ENCODE measurements at regions not wholly inside any gene's neighbourhood (a gene's known extent, or its start where the extent isn't known, plus 50 kb on each side); places are given as distances from the start of the nearest gene placed in this dataset.

DNA sequence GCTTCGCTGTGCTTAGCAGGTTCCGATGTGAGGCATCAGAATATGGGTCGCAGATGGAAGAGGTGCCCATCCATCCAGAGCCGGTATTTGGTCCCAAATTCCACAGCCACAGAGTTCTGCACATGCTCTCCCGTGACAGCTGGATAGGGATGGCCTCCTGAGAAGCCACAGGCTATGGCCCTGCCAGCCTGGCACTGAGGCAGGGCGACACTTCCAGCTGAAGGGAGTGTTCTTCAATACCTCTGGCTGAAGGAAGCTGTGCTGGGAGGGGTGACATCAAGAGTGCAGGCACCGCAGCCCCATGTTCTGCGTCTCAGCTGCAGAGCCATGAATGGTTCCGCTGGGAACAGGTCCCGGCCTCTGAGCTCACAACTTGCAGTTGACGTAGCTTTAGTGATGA is 83.4 kb upstream of the SIMC1 start:
- H3K4me3 ChIP-seq (ENCODE audit: insufficient read depth, low read depth, low read length): no peak overlapping the region
- H3K79me2 ChIP-seq (ENCODE audit: insufficient read depth, low read length): no peaks in the 10 kb centered on the region
- H3K27ac ChIP-seq (ENCODE audit: low read depth, low read length): no peak overlapping the region
- FAIRE-seq (no peak), DNase-seq (ENCODE audit: low read depth) (no peak)
- no peak overlapping the region for H3K9ac ChIP-seq (ENCODE audit: low read length)
- Mint-ChIP-seq H3K4me1 (ENCODE audit: low read depth, unreplicated experiment) (peaks cover 12% of the 10 kb centered on the region), H3K9me3 (ENCODE audit: unreplicated experiment) (no peaks in the 10 kb centered on the region), H3K27ac (ENCODE audit: unreplicated experiment) (no peak overlapping the region), H3K27me3 (ENCODE audit: low read depth, unreplicated experiment) (peaks cover 4% of the 10 kb centered on the region), H3K36me3 (ENCODE audit: low read depth, unreplicated experiment) (no peaks in the 10 kb centered on the region), H3K4me3 (ENCODE audit: unreplicated experiment) (no peak overlapping the region)
- H4K20me1 ChIP-seq (ENCODE audit: insufficient read depth, low read length): no peaks in the 10 kb centered on the region
- no peaks in the 10 kb centered on the region for H3K9me3 ChIP-seq (ENCODE audit: insufficient read depth, low read depth, low read length)
- H3K4me2 ChIP-seq (ENCODE audit: low read length): no peak overlapping the region
- no peaks in the 10 kb centered on the region for H3K27me3 ChIP-seq (ENCODE audit: insufficient read depth, low read length)
- H3K4me1 ChIP-seq (ENCODE audit: insufficient read depth, low read length): peaks cover 20% of the 10 kb centered on the region
- no peak overlapping the region for H2AFZ ChIP-seq (ENCODE audit: low read depth, low read length)
- TF ChIP-seq, protein P1, sequence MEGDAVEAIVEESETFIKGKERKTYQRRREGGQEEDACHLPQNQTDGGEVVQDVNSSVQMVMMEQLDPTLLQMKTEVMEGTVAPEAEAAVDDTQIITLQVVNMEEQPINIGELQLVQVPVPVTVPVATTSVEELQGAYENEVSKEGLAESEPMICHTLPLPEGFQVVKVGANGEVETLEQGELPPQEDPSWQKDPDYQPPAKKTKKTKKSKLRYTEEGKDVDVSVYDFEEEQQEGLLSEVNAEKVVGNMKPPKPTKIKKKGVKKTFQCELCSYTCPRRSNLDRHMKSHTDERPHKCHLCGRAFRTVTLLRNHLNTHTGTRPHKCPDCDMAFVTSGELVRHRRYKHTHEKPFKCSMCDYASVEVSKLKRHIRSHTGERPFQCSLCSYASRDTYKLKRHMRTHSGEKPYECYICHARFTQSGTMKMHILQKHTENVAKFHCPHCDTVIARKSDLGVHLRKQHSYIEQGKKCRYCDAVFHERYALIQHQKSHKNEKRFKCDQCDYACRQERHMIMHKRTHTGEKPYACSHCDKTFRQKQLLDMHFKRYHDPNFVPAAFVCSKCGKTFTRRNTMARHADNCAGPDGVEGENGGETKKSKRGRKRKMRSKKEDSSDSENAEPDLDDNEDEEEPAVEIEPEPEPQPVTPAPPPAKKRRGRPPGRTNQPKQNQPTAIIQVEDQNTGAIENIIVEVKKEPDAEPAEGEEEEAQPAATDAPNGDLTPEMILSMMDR (IDR thresholded peaks at IDR 0.05; ENCODE audit: insufficient read depth, low read depth, low read length): no peak
- TF ChIP-seq EZH2 (IDR thresholded peaks at IDR 0.05; ENCODE audit: insufficient read depth, low read length): no peak
- H3K36me3 ChIP-seq (ENCODE audit: insufficient read depth, low read length): no peaks in the 10 kb centered on the region

DNA sequence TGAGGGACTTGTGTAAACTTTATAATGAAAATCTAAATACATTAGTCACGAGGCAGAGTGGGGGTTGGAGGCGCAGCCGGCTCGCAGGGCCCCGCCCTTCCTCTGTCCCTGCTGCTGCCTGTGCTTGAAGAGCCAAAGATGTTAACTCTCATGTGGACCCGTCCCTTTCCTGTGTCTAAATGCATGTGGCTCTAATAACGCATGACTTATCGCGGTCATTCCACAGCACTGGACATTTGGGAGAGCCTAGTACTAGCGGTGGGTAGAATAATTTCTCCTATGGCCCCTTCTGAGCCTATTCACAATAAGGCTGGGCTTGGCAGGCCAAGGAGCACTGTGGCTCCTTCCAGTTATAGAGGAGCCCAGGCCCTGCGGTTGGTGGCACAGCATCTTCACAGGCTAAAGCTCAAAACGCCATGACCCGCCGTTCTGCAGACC is 82.3 kb upstream of the SIMC1 start:
- Mint-ChIP-seq H3K4me3 (ENCODE audit: unreplicated experiment) (no peak overlapping the region), H3K9me3 (ENCODE audit: unreplicated experiment) (no peaks in the 10 kb centered on the region), H3K36me3 (ENCODE audit: low read depth, unreplicated experiment) (no peaks in the 10 kb centered on the region), H3K4me1 (ENCODE audit: low read depth, unreplicated experiment) (peaks cover 12% of the 10 kb centered on the region), H3K27ac (ENCODE audit: unreplicated experiment) (no peak overlapping the region), H3K27me3 (ENCODE audit: low read depth, unreplicated experiment) (peaks cover 4% of the 10 kb centered on the region)
- no peak for DNase-seq (ENCODE audit: low read depth)
- H2AFZ ChIP-seq (ENCODE audit: low read depth, low read length): no peak overlapping the region
- TF ChIP-seq EZH2 (IDR thresholded peaks at IDR 0.05; ENCODE audit: insufficient read depth, low read length): no peak
- TF ChIP-seq, protein P1 (IDR thresholded peaks at IDR 0.05; ENCODE audit: insufficient read depth, low read depth, low read length): no peak
- no peak overlapping the region for H3K27ac ChIP-seq (ENCODE audit: low read depth, low read length)
- no peaks in the 10 kb centered on the region for H3K36me3 ChIP-seq (ENCODE audit: insufficient read depth, low read length)
- no peak overlapping the region for H3K4me2 ChIP-seq (ENCODE audit: low read length)
- no peaks in the 10 kb centered on the region for H3K27me3 ChIP-seq (ENCODE audit: insufficient read depth, low read length)
- H3K4me3 ChIP-seq (ENCODE audit: insufficient read depth, low read depth, low read length): no peak overlapping the region
- no peaks in the 10 kb centered on the region for H4K20me1 ChIP-seq (ENCODE audit: insufficient read depth, low read length)
- H3K4me1 ChIP-seq (ENCODE audit: insufficient read depth, low read length): peaks cover 20% of the 10 kb centered on the region
- no peak overlapping the region for H3K9ac ChIP-seq (ENCODE audit: low read length)
- no peaks in the 10 kb centered on the region for H3K79me2 ChIP-seq (ENCODE audit: insufficient read depth, low read length)
- no peaks in the 10 kb centered on the region for H3K9me3 ChIP-seq (ENCODE audit: insufficient read depth, low read depth, low read length)
- no peak for FAIRE-seq

DNA sequence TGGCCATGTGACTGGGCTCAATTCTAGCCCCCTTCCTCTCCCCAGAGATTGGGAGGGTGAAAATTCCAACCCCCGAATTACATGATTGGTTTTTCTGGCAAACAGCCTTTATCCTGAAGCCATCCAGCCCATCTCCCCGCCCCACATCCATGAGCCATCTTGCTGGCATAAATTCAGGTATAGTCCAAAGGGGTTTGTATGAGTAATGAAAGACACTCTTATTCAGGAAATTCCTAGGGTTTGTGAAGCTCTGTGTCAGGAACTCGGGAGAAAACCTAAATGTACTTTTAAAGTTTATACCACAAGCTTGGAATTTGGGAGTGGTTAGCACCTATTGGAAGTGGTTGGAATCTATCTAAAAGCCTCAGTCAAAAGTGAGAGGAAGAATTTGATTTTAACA is 80.6 kb upstream of the SIMC1 start:
- peaks cover 9% of the 10 kb centered on the region for H3K4me1 ChIP-seq (ENCODE audit: insufficient read depth, low read length)
- Mint-ChIP-seq H3K4me3 (ENCODE audit: unreplicated experiment) (no peak overlapping the region), H3K27ac (ENCODE audit: unreplicated experiment) (no peak overlapping the region), H3K4me1 (ENCODE audit: low read depth, unreplicated experiment) (no peaks in the 10 kb centered on the region), H3K9me3 (ENCODE audit: unreplicated experiment) (no peaks in the 10 kb centered on the region), H3K27me3 (ENCODE audit: low read depth, unreplicated experiment) (peaks cover 6% of the 10 kb centered on the region), H3K36me3 (ENCODE audit: low read depth, unreplicated experiment) (no peaks in the 10 kb centered on the region)
- peak overlapping the region; percentile 68 for H3K4me2 ChIP-seq (ENCODE audit: low read length)
- DNase-seq (ENCODE audit: low read depth) (peak; percentile 81), FAIRE-seq (no peak)
- peak overlapping the region; percentile 10 for H3K27ac ChIP-seq (ENCODE audit: low read depth, low read length)
- H3K36me3 ChIP-seq (ENCODE audit: insufficient read depth, low read length): no peaks in the 10 kb centered on the region
- H3K27me3 ChIP-seq (ENCODE audit: insufficient read depth, low read length): no peaks in the 10 kb centered on the region
- H3K79me2 ChIP-seq (ENCODE audit: insufficient read depth, low read length): no peaks in the 10 kb centered on the region
- no peak overlapping the region for H3K4me3 ChIP-seq (ENCODE audit: insufficient read depth, low read depth, low read length)
- no peaks in the 10 kb centered on the region for H4K20me1 ChIP-seq (ENCODE audit: insufficient read depth, low read length)
- no peak overlapping the region for H3K9ac ChIP-seq (ENCODE audit: low read length)
- H3K9me3 ChIP-seq (ENCODE audit: insufficient read depth, low read depth, low read length): no peaks in the 10 kb centered on the region
- TF ChIP-seq, protein P1 (IDR thresholded peaks at IDR 0.05; ENCODE audit: insufficient read depth, low read depth, low read length): no peak
- no peak for TF ChIP-seq EZH2 (IDR thresholded peaks at IDR 0.05; ENCODE audit: insufficient read depth, low read length)
- H2AFZ ChIP-seq (ENCODE audit: low read depth, low read length): no peak overlapping the region
